DMS153 treated with DMSO at 0.1 percent for 48 hours (cell line): ENCODE measurements at regions not wholly inside any gene's neighbourhood (a gene's known extent, or its start where the extent isn't known, plus 50 kb on each side); places are given as distances from the start of the nearest gene placed in this dataset.
"Not testable (repeated sequence)": the region's sequence is repeated elsewhere in the genome, so short reads cannot be mapped to it uniquely, and the experiment has no call there.

Experiments used
- DNase-seq: peaks from one replicate; lab custom pipeline; 2025; ENCODE audit not compliant: unreplicated experiment; lab: John Stamatoyannopoulos, UW

GRCh38 chr10:2576892-2577291, 490.5 kb upstream of the PFKP start:
- no peak for DNase-seq

- DNase-seq = no peak
These were observed 491.9 kb upstream of the PFKP start for GRCh38 chr10:2575460-2575859.

- no peak for DNase-seq
These were observed 494.7 kb upstream of the PFKP start for GRCh38 chr10:2572611-2573010.

- no peak for DNase-seq
These were observed 510.5 kb upstream of the PFKP start for GRCh38 chr10:2556883-2557282.

- no peak for DNase-seq
These were observed 519.3 kb upstream of the PFKP start for GRCh38 chr10:2548071-2548470.

GRCh38 chr10:2547606-2548005, 519.7 kb upstream of the PFKP start:
- no peak for DNase-seq

- not testable (repeated sequence) for DNase-seq
These were observed 520.5 kb upstream of the PFKP start for GRCh38 chr10:2546894-2547293.

- DNase-seq = no peak
These were observed 523.4 kb upstream of the PFKP start for GRCh38 chr10:2543974-2544373.

- no peak for DNase-seq
These were observed 524.0 kb upstream of the PFKP start for GRCh38 chr10:2543142-2543886.

- peak; percentile 1 for DNase-seq
These were observed 526.2 kb upstream of the PFKP start for GRCh38 chr10:2541176-2541575.

- DNase-seq = no peak
These were observed 537.4 kb upstream of the PFKP start for GRCh38 chr10:2529945-2530344.

GRCh38 chr10:2525781-2526180, 541.6 kb upstream of the PFKP start:
- DNase-seq = no peak

- no peak for DNase-seq
These were observed 548.2 kb upstream of the PFKP start for GRCh38 chr10:2519139-2519538.

GRCh38 chr10:2509081-2509531, 558.2 kb upstream of the PFKP start:
- DNase-seq = no peak

- DNase-seq = not testable (repeated sequence)
These were observed 565.9 kb upstream of the PFKP start for GRCh38 chr10:2501366-2501940.

- DNase-seq = no peak
These were observed 572.9 kb upstream of the PFKP start for GRCh38 chr10:2494399-2494798.

- no peak for DNase-seq
These were observed 578.8 kb upstream of the PFKP start for GRCh38 chr10:2488446-2489005.

- DNase-seq = no peak
These were observed 579.4 kb upstream of the PFKP start for GRCh38 chr10:2487921-2488320.

GRCh38 chr10:2478656-2479055, 588.7 kb upstream of the PFKP start:
- no peak for DNase-seq

- DNase-seq = no peak
These were observed 590.4 kb upstream of the PFKP start for GRCh38 chr10:2476812-2477553.

- DNase-seq = no peak
These were observed 591.0 kb upstream of the PFKP start for GRCh38 chr10:2476218-2476811.
